NB4 (cell line): ENCODE measurements at regions not wholly inside any gene's neighbourhood (a gene's known extent, or its start where the extent isn't known, plus 50 kb on each side); places are given as distances from the start of the nearest gene placed in this dataset.

Source experiments
- CTCF ChIP-seq: IDR thresholded peaks from one replicate; pipeline ENCODE4 v1.5.1; 2012; ENCODE audit warnings: low read depth, low read length
- MAX ChIP-seq: IDR thresholded peaks from 2 replicates; pipeline ENCODE4 v1.6.1; 2011; ENCODE audit warnings: low read depth, low read length
- MYC ChIP-seq: IDR thresholded peaks from 2 replicates; pipeline ENCODE4 v1.6.1; 2011; ENCODE audit warnings: low read depth, low read length
- POLR2A ChIP-seq: IDR thresholded peaks from 2 replicates; pipeline ENCODE4 v1.6.1; 2011; ENCODE audit warnings: mild to moderate bottlenecking; ENCODE audit not compliant: insufficient read length; ENCODE audit errors: extremely low read depth

- TF ChIP-seq POLR2A (no peak), CTCF (no peak), MAX (no peak), MYC (no peak)
These were observed 393.8 kb downstream of the TAF11L14 start for GRCh38 chr5:18028036-18028435.
